A549 (cell line): ENCODE measurements at regions not wholly inside any gene's neighbourhood (a gene's known extent, or its start where the extent isn't known, plus 50 kb on each side); places are given as distances from the start of the nearest gene placed in this dataset.

ENCODE experiments used
- BCL3 ChIP-seq: fragments of >200 bp; sonication (Bioruptor Twin); formaldehyde crosslinking; IDR thresholded peaks from 3 replicates; pipeline ENCODE4 v1.6.1; 2016
- CBX2 ChIP-seq: fragments of 200-600 bp; sonication (generic); IDR thresholded peaks from 2 replicates; pipeline ENCODE4 v1.6.1; 2016; ENCODE audit warnings: low read depth, mild to moderate bottlenecking, borderline replicate concordance
- CTCF ChIP-seq: fragments of >200 bp; sonication (Bioruptor Twin); formaldehyde crosslinking; IDR thresholded peaks from 3 replicates; pipeline ENCODE4 v1.5.1; 2016
- EP300 ChIP-seq, 2 experiments: fragments of >200 bp; sonication (Bioruptor Twin); formaldehyde crosslinking; IDR thresholded peaks; 2 replicates in 1 of 2; 3 replicates in 1 of 2; pipeline ENCODE4 v1.6.1; 2016 to 2017
- ESRRA ChIP-seq: fragments of 150-350 bp; IDR thresholded peaks from 2 replicates; pipeline ENCODE4 v1.6.1; 2014; ENCODE audit warnings: mild to moderate bottlenecking, low read length, borderline replicate concordance
- HDAC2 ChIP-seq: fragments of 200-600 bp; sonication (generic); IDR thresholded peaks from 2 replicates; pipeline ENCODE4 v1.6.1; 2016
- NR3C1 ChIP-seq: fragments of >200 bp; sonication (Bioruptor Twin); formaldehyde crosslinking; IDR thresholded peaks from 3 replicates; pipeline ENCODE4 v1.6.1; 2017
- PBX3 ChIP-seq: IDR thresholded peaks from 2 replicates; pipeline ENCODE4 v1.6.1; 2012
- POLR2A ChIP-seq: IDR thresholded peaks from 2 replicates; pipeline ENCODE4 v1.6.1; 2012; ENCODE audit warnings: mild to moderate bottlenecking, low read length
- RFX5 ChIP-seq: fragments of 450-650 bp; IDR thresholded peaks from 2 replicates; pipeline ENCODE4 v1.7.1; 2014; ENCODE audit warnings: antibody characterized with exemption, mild to moderate bottlenecking, moderate library complexity
- SMC3 ChIP-seq: fragments of >200 bp; sonication (Bioruptor Twin); formaldehyde crosslinking; IDR thresholded peaks from 3 replicates; pipeline ENCODE4 v1.6.1; 2018; ENCODE audit warnings: inconsistent platforms

GRCh38 chr13:54261856-54262255 lies 1233.2 kb downstream of the OLFM4 start:
- TF ChIP-seq SMC3 (no peak), POLR2A (no peak), HDAC2 (no peak), CTCF (no peak), BCL3 (no peak), NR3C1 (no peak), CBX2 (no peak), RFX5 (no peak), EP300 (IDR thresholded peaks at IDR 0.05) (no peak), ESRRA (no peak), PBX3 (no peak)
